ENCODE measurements at regions not wholly inside any gene's neighbourhood (a gene's known extent, or its start where the extent isn't known, plus 50 kb on each side); places are given as distances from the start of the nearest gene placed in this dataset.

GRCh38 chr6:106856227-106856874 is 118.2 kb downstream of the CD24 start:
- no peak overlapping the region for H3K4me3 ChIP-seq
- TF ChIP-seq POLR2AphosphoS5 (IDR thresholded peaks at IDR 0.05; ENCODE audit: insufficient read depth in 1 of 2, low read depth in 1 of 2), result no peak
- TF ChIP-seq CTCF (IDR thresholded peaks at IDR 0.05), result no peak
- no peak for TF ChIP-seq POLR2A (IDR thresholded peaks at IDR 0.05)
- no peaks in the 10 kb centered on the region for H3K9me3 ChIP-seq
- DNase-seq (ENCODE audit: extremely low spot score in 2 of 2), result no peak
- no peak overlapping the region for H3K27ac ChIP-seq
- H3K27me3 ChIP-seq, result no peaks in the 10 kb centered on the region
- intact Hi-C loops (cut with DNase I), result no loop called here
- H3K4me1 ChIP-seq, result peaks cover 20% of the 10 kb centered on the region
- H3K36me3 ChIP-seq, result no peaks in the 10 kb centered on the region

- Histone ChIP-seq H3K4me1 (peaks cover 20% of the 10 kb centered on the region), H3K4me3 (no peak overlapping the region), H3K36me3 (no peaks in the 10 kb centered on the region), H3K27ac (no peak overlapping the region), H3K27me3 (no peaks in the 10 kb centered on the region), H3K9me3 (no peaks in the 10 kb centered on the region)
- no peak for DNase-seq (ENCODE audit: extremely low spot score in 2 of 2)
- intact Hi-C loops (cut with DNase I), result no loop called here
- TF ChIP-seq POLR2AphosphoS5 (IDR thresholded peaks at IDR 0.05; ENCODE audit: insufficient read depth in 1 of 2, low read depth in 1 of 2) (no peak), CTCF (IDR thresholded peaks at IDR 0.05) (no peak)
These were observed 119.4 kb downstream of the CD24 start for GRCh38 chr6:106855117-106855516.

- no peaks in the 10 kb centered on the region for H3K4me1 ChIP-seq
- no peak for DNase-seq (ENCODE audit: extremely low spot score in 2 of 2)
- TF ChIP-seq POLR2AphosphoS5 (IDR thresholded peaks at IDR 0.05; ENCODE audit: insufficient read depth in 1 of 2, low read depth in 1 of 2), result no peak
- TF ChIP-seq CTCF (IDR thresholded peaks at IDR 0.05), result no peak
- TF ChIP-seq POLR2A (IDR thresholded peaks at IDR 0.05), result no peak
- H3K36me3 ChIP-seq, result no peaks in the 10 kb centered on the region
- no peak overlapping the region for H3K27ac ChIP-seq
- H3K27me3 ChIP-seq, result no peaks in the 10 kb centered on the region
- H3K9me3 ChIP-seq, result no peaks in the 10 kb centered on the region
- intact Hi-C loops (cut with DNase I), result no loop called here
- no peak overlapping the region for H3K4me3 ChIP-seq
These were observed 124.7 kb downstream of the CD24 start for GRCh38 chr6:106849676-106850332.

GRCh38 chr6:106849120-106849519 is 125.4 kb downstream of the CD24 start:
- Histone ChIP-seq H3K4me3 (no peak overlapping the region), H3K36me3 (no peaks in the 10 kb centered on the region), H3K9me3 (no peaks in the 10 kb centered on the region), H3K27ac (no peak overlapping the region), H3K27me3 (no peaks in the 10 kb centered on the region), H3K4me1 (no peaks in the 10 kb centered on the region)
- no peak for DNase-seq (ENCODE audit: extremely low spot score in 2 of 2)
- intact Hi-C loops (cut with DNase I), result no loop called here
- TF ChIP-seq CTCF (IDR thresholded peaks at IDR 0.05) (no peak), POLR2AphosphoS5 (IDR thresholded peaks at IDR 0.05; ENCODE audit: insufficient read depth in 1 of 2, low read depth in 1 of 2) (no peak)

GRCh38 chr6:106847116-106847515 is 127.4 kb downstream of the CD24 start:
- H3K27ac ChIP-seq, result no peak overlapping the region
- intact Hi-C loops (cut with DNase I), result no loop called here
- no peak for DNase-seq (ENCODE audit: extremely low spot score in 2 of 2)
- no peaks in the 10 kb centered on the region for H3K27me3 ChIP-seq
- no peaks in the 10 kb centered on the region for H3K36me3 ChIP-seq
- no peaks in the 10 kb centered on the region for H3K9me3 ChIP-seq
- no peaks in the 10 kb centered on the region for H3K4me1 ChIP-seq
- no peak overlapping the region for H3K4me3 ChIP-seq
- TF ChIP-seq POLR2AphosphoS5 (IDR thresholded peaks at IDR 0.05; ENCODE audit: insufficient read depth in 1 of 2, low read depth in 1 of 2) (no peak), POLR2A (IDR thresholded peaks at IDR 0.05) (no peak)
